K562 (cell line): ENCODE measurements at regions not wholly inside any gene's neighbourhood (a gene's known extent, or its start where the extent isn't known, plus 50 kb on each side); places are given as distances from the start of the nearest gene placed in this dataset.

Experiments used
- ATAC-seq: fragments of 200-7000 bp; cut with Tn5 transposase; 3 replicates; pipeline ENCODE4 v1.9.1; 2020; ENCODE audit warnings: moderate library complexity
- BruUV-seq: library from RNA; stranded (reverse); fragments of 400-500 nt; replicated peaks from 2 replicates; lab custom pipeline; 2021; lab: Mats Ljungman, UMichigan
- CTCF ChIA-PET: fragments of 300-600 bp; formaldehyde crosslinking; extraction: SDS; loops from one replicate; lab custom pipeline; 2021; ENCODE audit warnings: low intra/inter-chr PET ratio; lab: Yijun Ruan, JAX
- POLR2A ChIA-PET: fragments of 300-600, 350-650 bp; sonication (Branson Sonifier 250); formaldehyde crosslinking; extraction: SDS; loops from one replicate; lab custom pipeline; 2021; ENCODE audit warnings: antibody characterized with exemption, inconsistent platforms; lab: Yijun Ruan, JAX
- DNase-seq, 4 experiments: peaks; one replicate each; pipeline versions ENCODE4 v3.0.0 to v3.0.0-alpha.2; 2011 to 2018; ENCODE audit warnings: low spot score in 3 of 4, mixed read lengths in 3 of 4; ENCODE audit errors: extremely low read depth in 1 of 4
- FAIRE-seq: peaks from 2 replicates; lab custom pipeline; 2011; peaks lifted over from hg19 to GRCh38; lab: Jason Lieb, UNC
- H2AFZ ChIP-seq: 2 replicates; pipeline ENCODE4 v1.6.0; 2011; ENCODE audit warnings: low read depth, low read length, control low read depth, inconsistent platforms
- H3K27ac ChIP-seq: fragments of 200-600 bp; 3 replicates; pipeline ENCODE4 v1.8.0; 2011; ENCODE audit warnings: low read depth, mild to moderate bottlenecking, control low read depth, inconsistent platforms, low read length, moderate library complexity, mixed read lengths; ENCODE audit errors: extremely low read depth
- H3K27me3 ChIP-seq, 2 experiments: fragments of 300-600 bp in 1 of 2; 2 replicates in 1 of 2; 3 replicates in 1 of 2; pipeline versions ENCODE4 v1.6.0 to v1.8.0; 2011; ENCODE audit warnings: inconsistent platforms in 2 of 2, low read length in 2 of 2, mild to moderate bottlenecking in 1 of 2, mixed read lengths in 1 of 2, moderate library complexity in 1 of 2; ENCODE audit not compliant: control insufficient read depth in 2 of 2, insufficient read depth in 2 of 2
- H3K36me3 ChIP-seq: fragments of 300-600 bp; 3 replicates; pipeline ENCODE4 v1.8.0; 2011; ENCODE audit warnings: mild to moderate bottlenecking, low read length, inconsistent platforms; ENCODE audit not compliant: control insufficient read depth, insufficient read depth
- H3K4me1 ChIP-seq, 2 experiments: fragments of 200-600 bp in 1 of 2; replicated peaks in 1 of 2; 2 replicates in 1 of 2; 3 replicates in 1 of 2; pipeline versions ENCODE4 v1.5.1 to v1.8.0; 2011; ENCODE audit warnings: inconsistent platforms in 2 of 2, low read length in 2 of 2, mild to moderate bottlenecking in 1 of 2, mixed read lengths in 1 of 2, moderate library complexity in 1 of 2; ENCODE audit not compliant: control insufficient read depth in 2 of 2, insufficient read depth in 2 of 2
- H3K4me2 ChIP-seq: 2 replicates; pipeline ENCODE4 v1.6.1; 2011; ENCODE audit warnings: low read length, control low read depth, inconsistent platforms, mixed read lengths; ENCODE audit not compliant: insufficient read depth
- H3K4me3 ChIP-seq: fragments of 200-600 bp; sonication (generic), shearing (Covaris generic); 2 replicates; pipeline ENCODE4 v1.5.1; 2016; ENCODE audit warnings: control low read depth, inconsistent platforms
- H3K79me2 ChIP-seq: fragments of 200-600 bp; 3 replicates; pipeline ENCODE4 v1.8.0; 2011; ENCODE audit warnings: low read length, inconsistent platforms; ENCODE audit not compliant: control insufficient read depth, insufficient read depth
- H3K9ac ChIP-seq, 2 experiments: 2 replicates each; pipeline versions ENCODE4 v1.6.0 to v1.6.1; 2011; ENCODE audit warnings: low read depth in 2 of 2, low read length in 2 of 2, control low read depth in 1 of 2, inconsistent platforms in 1 of 2, mild to moderate bottlenecking in 1 of 2, mixed read lengths in 1 of 2; ENCODE audit not compliant: insufficient read depth in 1 of 2
- H3K9me1 ChIP-seq: one replicate; pipeline ENCODE4 v1.6.0; 2011; ENCODE audit warnings: inconsistent platforms, mild to moderate bottlenecking, low read length, moderate library complexity; ENCODE audit not compliant: control insufficient read depth, insufficient read depth
- H3K9me3 ChIP-seq: replicated peaks from 2 replicates; pipeline ENCODE4 v1.5.1; 2011; ENCODE audit warnings: low read depth, low read length, inconsistent platforms; ENCODE audit not compliant: control insufficient read depth, insufficient read depth
- H4K20me1 ChIP-seq: replicated peaks from 2 replicates; pipeline ENCODE4 v1.6.1; 2011; ENCODE audit warnings: low read length, inconsistent platforms, mixed read lengths; ENCODE audit not compliant: control insufficient read depth, insufficient read depth
- GTF2A2 ChIP-seq: IDR thresholded peaks from 2 replicates; pipeline ENCODE4 v1.6.1; 2016; ENCODE audit warnings: mild to moderate bottlenecking, missing genetic modification characterization, missing compliant biosample characterization
- KLF1 ChIP-seq: fragments of 450-650 bp; IDR thresholded peaks from 2 replicates; pipeline ENCODE4 v1.6.1; 2016; ENCODE audit warnings: missing genetic modification characterization, missing compliant biosample characterization
- MTA2 ChIP-seq: fragments of 450-650 bp; IDR thresholded peaks from 2 replicates; pipeline ENCODE4 v1.6.1; 2016; ENCODE audit warnings: low read depth
- PBX2 ChIP-seq, 2 experiments: IDR thresholded peaks in 1 of 2; conservative IDR thresholded peaks in 1 of 2; 2 replicates each; pipeline ENCODE4 v1.6.1; 2016; ENCODE audit warnings: low read depth in 2 of 2, mild to moderate bottlenecking in 1 of 2, missing compliant biosample characterization in 1 of 2, missing genetic modification characterization in 1 of 2, moderate library complexity in 1 of 2
- PCBP1 ChIP-seq: fragments of 200-400 bp; formaldehyde crosslinking; IDR thresholded peaks from 2 replicates; pipeline ENCODE4 v1.6.1; 2018; ENCODE audit warnings: mild to moderate bottlenecking, low read depth, low read length; ENCODE audit not compliant: poor library complexity, severe bottlenecking
- SPI1 ChIP-seq: IDR thresholded peaks from 2 replicates; pipeline ENCODE4 v1.6.1; 2011; ENCODE audit warnings: low read depth, low read length, control low read depth, borderline replicate concordance
- ZNF316 ChIP-seq: fragments of 450-650 bp; IDR thresholded peaks from 2 replicates; pipeline ENCODE4 v1.6.1; 2016
- WGBS: fragments of 100-300 bp; shearing (Covaris generic); methylation state at CpG from one replicate; pipeline ENCODE4 v1.1.6; 2016; ENCODE audit warnings: low coverage, mixed read lengths; ENCODE audit not compliant: insufficient coverage; ENCODE audit errors: missing lambda C conversion rate; 5-methylcytosine and 5-hydroxymethylcytosine counted together
- in situ Hi-C: fragments of 300-500 bp; cut with MboI; formaldehyde crosslinking; loops from 4 replicates; pipeline ENCODE4 v1.15.0; 2018; ENCODE audit warnings: inconsistent platforms, mixed read lengths
- intact Hi-C: fragments of 100-400 bp; cut with micrococcal nuclease; formaldehyde crosslinking; loops from 2 replicates; pipeline ENCODE4 v1.14.2; 2022

GRCh38 chr1:213585959-213586586 lies 401.7 kb upstream of the PROX1 start:
- peaks cover 0 to 12% of the 10 kb centered on the region in 2 experiments; a peak in 1 of 5 replicates for H3K27me3 ChIP-seq
- H2AFZ ChIP-seq: no peak overlapping the region
- intact Hi-C loops (no loop called here), in situ Hi-C loops (no loop called here)
- H4K20me1 ChIP-seq: no peaks in the 10 kb centered on the region
- H3K9me1 ChIP-seq: no peaks in the 10 kb centered on the region
- no peaks in the 10 kb centered on the region for H3K4me1 ChIP-seq
- no peak overlapping the region for H3K4me3 ChIP-seq
- no peak overlapping the region for H3K27ac ChIP-seq
- H3K9ac ChIP-seq: no peak overlapping the region
- WGBS: 2% methylated on average over 6 of the region's 6 CpGs
- H3K79me2 ChIP-seq: no peaks in the 10 kb centered on the region
- FAIRE-seq (no peak), DNase-seq (no peak), ATAC-seq (no peak)
- H3K36me3 ChIP-seq: no peaks in the 10 kb centered on the region
- H3K4me2 ChIP-seq: no peak overlapping the region
- ChIA-PET CTCF (no interaction called here), POLR2A (interaction anchor here (1.0 kb wide), 1 partner anchor 29 kb away, joined by 4 read pairs; no protein-coding TSS in a partner anchor)
- TF ChIP-seq ZNF316: 0 out of 2 replicates have a peak, but pooled peaks have one; percentile 13
- no peak for TF ChIP-seq PCBP1
- no peak for TF ChIP-seq MTA2
- no peak for TF ChIP-seq GTF2A2 (tag)
- no peak for TF ChIP-seq PBX2 (CRISPR knock-in tag; IDR thresholded peaks at IDR 0.05; ENCODE audit: low read depth)
- peak; percentile 91 for TF ChIP-seq PBX2 (tag; conservative IDR thresholded peaks at IDR 0.05; ENCODE audit: low read depth)
- TF ChIP-seq KLF1 (tag): no peak
- TF ChIP-seq SPI1: no peak
- no TSS peak for BruUV-seq
- H3K9me3 ChIP-seq: no peaks in the 10 kb centered on the region
